Loucy (cell line): ENCODE measurements at regions not wholly inside any gene's neighbourhood (a gene's known extent, or its start where the extent isn't known, plus 50 kb on each side); places are given as distances from the start of the nearest gene placed in this dataset.
"Not testable (repeated sequence)": the region's sequence is repeated elsewhere in the genome, so short reads cannot be mapped to it uniquely, and the experiment has no call there.

Experiments
- H2AFZ ChIP-seq: fragments of 200-600 bp; sonication (generic); 2 replicates; pipeline ENCODE4 v1.6.0; 2016; ENCODE audit warnings: antibody characterized with exemption, mild to moderate bottlenecking, low read length, moderate library complexity
- H3F3A ChIP-seq: fragments of 200-600 bp; 2 replicates; pipeline ENCODE4 v1.6.0; 2016; ENCODE audit warnings: antibody characterized with exemption, low read depth, mild to moderate bottlenecking
- H3K27me3 ChIP-seq: fragments of 200-600 bp; sonication (generic); 2 replicates; pipeline ENCODE4 v1.6.1; 2014; ENCODE audit warnings: low read length, mild to moderate bottlenecking; ENCODE audit not compliant: insufficient read depth, poor library complexity, severe bottlenecking
- H3K36me3 ChIP-seq: fragments of 200-600 bp; sonication (generic); 2 replicates; pipeline ENCODE4 v1.6.1; 2016; ENCODE audit warnings: low read length; ENCODE audit not compliant: insufficient read depth
- H3K4me1 ChIP-seq: fragments of 200-600 bp; sonication (generic); 2 replicates; pipeline ENCODE4 v1.5.1; 2014; ENCODE audit warnings: low read length, mild to moderate bottlenecking; ENCODE audit not compliant: insufficient read depth, poor library complexity, severe bottlenecking
- H3K4me2 ChIP-seq: fragments of 200-600 bp; sonication (generic); 2 replicates; pipeline ENCODE4 v1.6.0; 2014; ENCODE audit warnings: antibody characterized with exemption, low read length, low read depth, mild to moderate bottlenecking; ENCODE audit not compliant: poor library complexity, severe bottlenecking
- H3K4me3 ChIP-seq: fragments of 200-600 bp; sonication (generic); 2 replicates; pipeline ENCODE4 v1.5.1; 2014; ENCODE audit warnings: low read length, mild to moderate bottlenecking, mixed read lengths; ENCODE audit not compliant: poor library complexity, severe bottlenecking
- H3K79me2 ChIP-seq: fragments of 200-600 bp; sonication (generic); 2 replicates; pipeline ENCODE4 v1.6.1; 2014; ENCODE audit warnings: low read length; ENCODE audit not compliant: insufficient read depth
- H3K9ac ChIP-seq: fragments of 200-600 bp; sonication (generic); 2 replicates; pipeline ENCODE4 v1.6.0; 2014; ENCODE audit warnings: mild to moderate bottlenecking, low read depth, low read length, moderate library complexity; ENCODE audit not compliant: poor library complexity, severe bottlenecking
- H3K9me2 ChIP-seq: fragments of 200-600 bp; sonication (generic); replicated peaks from 2 replicates; pipeline ENCODE4 v1.6.1; 2016; ENCODE audit warnings: low read depth, low read length, mixed read lengths
- H3K9me3 ChIP-seq: fragments of 200-600 bp; sonication (generic); 2 replicates; pipeline ENCODE4 v1.6.1; 2014; ENCODE audit warnings: mild to moderate bottlenecking, antibody characterized with exemption, low read length, low read depth; ENCODE audit not compliant: insufficient read depth
- H4K20me1 ChIP-seq: fragments of 200-600 bp; sonication (generic); 2 replicates; pipeline ENCODE4 v1.6.0; 2014; ENCODE audit warnings: antibody characterized with exemption, low read length, mild to moderate bottlenecking; ENCODE audit not compliant: insufficient read depth, poor library complexity, severe bottlenecking
- EZH2phosphoT487 ChIP-seq: fragments of 200-600 bp; IDR thresholded peaks from 2 replicates; pipeline ENCODE4 v1.6.1; 2018; ENCODE audit warnings: antibody characterized with exemption, mild to moderate bottlenecking, moderate library complexity, borderline replicate concordance
- TF ChIP-seq, protein P1 (sequence below): fragments of 200-600 bp; sonication (generic); conservative IDR thresholded peaks from 2 replicates; pipeline ENCODE4 v1.5.1; 2014; ENCODE audit warnings: mild to moderate bottlenecking, antibody characterized with exemption, low read length

- H3K36me3 ChIP-seq, result no peaks in the 10 kb centered on the region
- no peaks in the 10 kb centered on the region for H3K9me2 ChIP-seq
- no peak for TF ChIP-seq EZH2phosphoT487
- TF ChIP-seq, protein P1, sequence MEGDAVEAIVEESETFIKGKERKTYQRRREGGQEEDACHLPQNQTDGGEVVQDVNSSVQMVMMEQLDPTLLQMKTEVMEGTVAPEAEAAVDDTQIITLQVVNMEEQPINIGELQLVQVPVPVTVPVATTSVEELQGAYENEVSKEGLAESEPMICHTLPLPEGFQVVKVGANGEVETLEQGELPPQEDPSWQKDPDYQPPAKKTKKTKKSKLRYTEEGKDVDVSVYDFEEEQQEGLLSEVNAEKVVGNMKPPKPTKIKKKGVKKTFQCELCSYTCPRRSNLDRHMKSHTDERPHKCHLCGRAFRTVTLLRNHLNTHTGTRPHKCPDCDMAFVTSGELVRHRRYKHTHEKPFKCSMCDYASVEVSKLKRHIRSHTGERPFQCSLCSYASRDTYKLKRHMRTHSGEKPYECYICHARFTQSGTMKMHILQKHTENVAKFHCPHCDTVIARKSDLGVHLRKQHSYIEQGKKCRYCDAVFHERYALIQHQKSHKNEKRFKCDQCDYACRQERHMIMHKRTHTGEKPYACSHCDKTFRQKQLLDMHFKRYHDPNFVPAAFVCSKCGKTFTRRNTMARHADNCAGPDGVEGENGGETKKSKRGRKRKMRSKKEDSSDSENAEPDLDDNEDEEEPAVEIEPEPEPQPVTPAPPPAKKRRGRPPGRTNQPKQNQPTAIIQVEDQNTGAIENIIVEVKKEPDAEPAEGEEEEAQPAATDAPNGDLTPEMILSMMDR, result no peak
- H2AFZ ChIP-seq, result no peak overlapping the region
- H3K4me2 ChIP-seq, result no peak overlapping the region
- no peaks in the 10 kb centered on the region for H3K27me3 ChIP-seq
- no peak overlapping the region for H3K9ac ChIP-seq
- no peaks in the 10 kb centered on the region for H3K79me2 ChIP-seq
- H4K20me1 ChIP-seq, result no peaks in the 10 kb centered on the region
- no peaks in the 10 kb centered on the region for H3K4me1 ChIP-seq
- no peaks in the 10 kb centered on the region for H3F3A ChIP-seq
- no peak overlapping the region for H3K4me3 ChIP-seq
- no peaks in the 10 kb centered on the region for H3K9me3 ChIP-seq
Measured at GRCh38 chrX:144612076-144612475, 635.2 kb upstream of the SPANXN1 start.

GRCh38 chrX:144616317-144616716, 631.0 kb upstream of the SPANXN1 start:
- H3K4me1 ChIP-seq, result no peaks in the 10 kb centered on the region
- no peak overlapping the region for H3K4me3 ChIP-seq
- H3K9me3 ChIP-seq, result no peaks in the 10 kb centered on the region
- H4K20me1 ChIP-seq, result no peaks in the 10 kb centered on the region
- no peak overlapping the region for H3K9ac ChIP-seq
- H3K27me3 ChIP-seq, result no peaks in the 10 kb centered on the region
- TF ChIP-seq, protein P1, result no peak
- TF ChIP-seq EZH2phosphoT487, result no peak
- H3F3A ChIP-seq, result no peaks in the 10 kb centered on the region
- no peak overlapping the region for H3K4me2 ChIP-seq
- H3K36me3 ChIP-seq, result no peaks in the 10 kb centered on the region
- H3K9me2 ChIP-seq, result no peaks in the 10 kb centered on the region
- H2AFZ ChIP-seq, result no peak overlapping the region
- H3K79me2 ChIP-seq, result no peaks in the 10 kb centered on the region

GRCh38 chrX:144627947-144628346, 619.4 kb upstream of the SPANXN1 start:
- TF ChIP-seq, protein P1, result no peak
- TF ChIP-seq EZH2phosphoT487, result no peak
- Histone ChIP-seq H3K9me3 (no peaks in the 10 kb centered on the region), H4K20me1 (no peaks in the 10 kb centered on the region), H3K9me2 (no peaks in the 10 kb centered on the region), H3K4me3 (no peak overlapping the region), H2AFZ (no peak overlapping the region), H3K4me1 (no peaks in the 10 kb centered on the region), H3K27me3 (no peaks in the 10 kb centered on the region), H3K36me3 (no peaks in the 10 kb centered on the region), H3K9ac (no peak overlapping the region), H3F3A (no peaks in the 10 kb centered on the region), H3K4me2 (no peak overlapping the region), H3K79me2 (no peaks in the 10 kb centered on the region)

GRCh38 chrX:144634451-144634850, 612.9 kb upstream of the SPANXN1 start:
- H3K79me2 ChIP-seq, H3K4me3 ChIP-seq, H3K27me3 ChIP-seq, H4K20me1 ChIP-seq, H3K4me1 ChIP-seq, H3K9me2 ChIP-seq, H3F3A ChIP-seq, H2AFZ ChIP-seq, H3K9ac ChIP-seq, H3K36me3 ChIP-seq, H3K4me2 ChIP-seq, H3K9me3 ChIP-seq: not testable (repeated sequence)
